ENCODE measurements at regions not wholly inside any gene's neighbourhood (a gene's known extent, or its start where the extent isn't known, plus 50 kb on each side); places are given as distances from the start of the nearest gene placed in this dataset.

DNA sequence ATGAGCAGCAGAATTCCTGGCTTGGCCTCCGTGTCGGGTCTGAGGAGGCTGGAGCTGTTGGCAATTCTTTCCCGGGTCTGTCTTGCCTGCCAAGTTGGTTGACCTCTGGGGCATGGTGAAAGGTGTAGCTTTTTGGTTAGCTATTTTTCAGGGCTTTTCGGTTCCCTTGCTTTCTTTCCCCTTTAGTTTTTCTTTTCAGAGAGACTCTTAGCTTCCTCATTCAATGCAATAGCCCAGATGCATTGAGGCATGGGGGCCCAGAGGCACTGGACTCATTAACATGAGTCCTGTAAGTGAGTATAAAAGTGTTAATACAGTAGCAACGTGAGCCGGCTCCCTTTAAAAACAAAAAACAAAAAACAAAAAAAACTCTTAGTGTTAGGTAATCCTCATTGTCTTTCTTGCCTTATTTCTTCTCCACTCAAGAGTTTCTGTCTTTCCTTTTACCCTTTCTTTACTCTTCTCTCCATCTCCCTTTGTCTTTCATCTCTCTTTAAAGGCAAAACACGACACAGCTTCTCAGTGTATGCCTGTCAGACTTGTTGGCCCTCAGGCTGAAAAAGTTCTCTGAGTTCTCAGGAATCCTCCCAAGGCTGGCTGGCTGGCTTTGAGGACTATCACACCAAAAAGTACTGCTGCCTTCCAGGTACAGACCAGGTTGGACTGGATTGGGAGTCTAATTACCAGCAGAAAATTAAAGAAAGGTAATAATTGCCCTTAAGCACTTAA, 289.9 kb upstream of the TUT7 start:
- Mint-ChIP-seq H3K4me3 (no peak overlapping the region), H3K27me3 (no peaks in the 10 kb centered on the region), H3K9me3 (ENCODE audit: low read depth) (no peaks in the 10 kb centered on the region), H3K36me3 (no peaks in the 10 kb centered on the region), H3K27ac (no peak overlapping the region), H3K4me1 (no peaks in the 10 kb centered on the region)
- CTCF ChIA-PET: no interaction called here
- no peak for ATAC-seq
- no peak for DNase-seq

DNA sequence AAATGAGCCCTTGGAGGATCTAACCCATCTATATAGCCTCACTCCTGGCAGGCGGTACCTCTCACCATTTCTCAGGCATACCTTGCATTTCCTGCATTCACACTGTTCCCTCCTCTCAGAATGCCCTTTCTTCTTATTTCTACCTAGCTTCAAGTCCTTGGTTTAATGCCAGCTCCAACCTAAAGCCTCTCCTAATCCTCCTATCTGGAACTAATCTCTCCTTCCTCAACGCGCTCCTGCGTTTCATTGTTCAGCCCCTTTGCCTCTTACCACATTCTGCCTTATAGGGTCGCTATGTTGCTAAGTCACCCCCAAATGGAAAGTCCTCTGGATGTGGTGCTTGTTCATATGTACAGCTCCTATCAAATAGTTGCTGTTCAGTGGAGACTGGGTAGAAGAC, 288.5 kb upstream of the TUT7 start:
- Mint-ChIP-seq H3K36me3 (no peaks in the 10 kb centered on the region), H3K9me3 (ENCODE audit: low read depth) (no peaks in the 10 kb centered on the region), H3K4me1 (no peaks in the 10 kb centered on the region), H3K4me3 (no peak overlapping the region), H3K27ac (no peak overlapping the region), H3K27me3 (peaks cover 2% of the 10 kb centered on the region)
- ATAC-seq: no peak
- no peak for DNase-seq
- CTCF ChIA-PET: no interaction called here

DNA sequence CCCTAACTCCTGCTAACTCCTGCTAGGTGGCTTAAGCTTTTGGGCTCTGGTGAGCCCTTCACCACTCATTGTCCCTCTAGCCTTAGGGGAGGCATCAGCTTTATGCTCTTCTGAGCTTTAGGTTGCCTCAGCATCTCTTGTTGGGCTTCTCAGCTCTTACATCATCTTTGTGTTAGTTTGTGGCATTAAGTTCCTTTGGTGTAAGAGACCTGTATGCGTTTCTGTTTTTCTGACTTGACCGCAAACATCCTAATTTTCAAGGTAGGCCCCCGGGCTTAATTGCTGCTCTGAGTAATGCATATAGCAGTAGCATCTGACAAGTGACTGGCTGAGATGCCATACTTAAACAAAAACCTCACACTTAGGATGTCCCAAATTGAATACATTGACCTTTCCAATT, 287.8 kb upstream of the TUT7 start:
- H3K4me1 Mint-ChIP-seq: no peaks in the 10 kb centered on the region
- H3K36me3 Mint-ChIP-seq: no peaks in the 10 kb centered on the region
- ATAC-seq: no peak
- no peak overlapping the region for H3K4me3 Mint-ChIP-seq
- no peak overlapping the region for H3K27ac Mint-ChIP-seq
- CTCF ChIA-PET: no interaction called here
- H3K27me3 Mint-ChIP-seq: peaks cover 2% of the 10 kb centered on the region
- H3K9me3 Mint-ChIP-seq (ENCODE audit: low read depth): no peaks in the 10 kb centered on the region
- no peak for DNase-seq

DNA sequence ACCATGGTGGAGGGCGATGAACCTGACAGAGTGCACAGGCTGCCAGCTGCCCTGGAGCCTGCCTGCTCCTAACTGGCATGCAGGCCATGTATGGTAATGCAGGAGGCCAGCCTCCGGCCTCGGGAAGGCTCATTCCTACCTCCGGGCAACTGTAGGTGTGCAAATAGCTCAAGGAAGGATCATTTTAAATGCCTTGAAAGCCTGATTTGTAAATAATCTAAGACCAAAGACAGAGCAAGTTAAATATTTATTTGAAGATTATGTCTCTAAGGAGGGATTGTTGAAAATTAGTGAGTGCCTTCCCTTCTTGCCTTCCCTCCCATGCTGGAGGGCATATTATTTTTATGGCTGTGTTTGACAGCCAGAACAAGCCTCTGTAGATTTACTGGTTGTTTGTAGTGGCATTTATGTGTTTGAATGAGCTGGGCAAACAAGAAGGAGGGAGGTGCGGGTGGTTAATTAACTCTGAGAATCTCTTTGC, 285.7 kb upstream of the TUT7 start:
- ATAC-seq (no peak), DNase-seq (no peak)
- no peak overlapping the region for H3K27ac Mint-ChIP-seq
- H3K36me3 Mint-ChIP-seq: no peaks in the 10 kb centered on the region
- peaks cover 8% of the 10 kb centered on the region for H3K27me3 Mint-ChIP-seq
- no peak overlapping the region for H3K4me3 Mint-ChIP-seq
- no peaks in the 10 kb centered on the region for H3K4me1 Mint-ChIP-seq
- no peaks in the 10 kb centered on the region for H3K9me3 Mint-ChIP-seq (ENCODE audit: low read depth)
- CTCF ChIA-PET: no interaction called here

- CTCF ChIA-PET: no interaction called here
- Mint-ChIP-seq H3K4me3 (no peak overlapping the region), H3K27ac (no peak overlapping the region), H3K27me3 (peaks cover 8% of the 10 kb centered on the region), H3K36me3 (no peaks in the 10 kb centered on the region), H3K9me3 (ENCODE audit: low read depth) (no peaks in the 10 kb centered on the region), H3K4me1 (no peaks in the 10 kb centered on the region)
- no peak for DNase-seq
- ATAC-seq: no peak
Measured at GRCh38 chr9:86639287-86639686, 285.1 kb upstream of the TUT7 start.

GRCh38 chr9:86638109-86638508, 283.9 kb upstream of the TUT7 start:
- no peak for ATAC-seq
- Mint-ChIP-seq H3K4me3 (no peak overlapping the region), H3K4me1 (no peaks in the 10 kb centered on the region), H3K9me3 (ENCODE audit: low read depth) (no peaks in the 10 kb centered on the region), H3K36me3 (no peaks in the 10 kb centered on the region), H3K27ac (no peak overlapping the region), H3K27me3 (peaks cover 8% of the 10 kb centered on the region)
- no peak for DNase-seq
- CTCF ChIA-PET: interaction anchor here (1.0 to 1.3 kb wide), 2 partner anchors 235 to 436 kb away, joined by 3 read pairs; no protein-coding TSS in a partner anchor

DNA sequence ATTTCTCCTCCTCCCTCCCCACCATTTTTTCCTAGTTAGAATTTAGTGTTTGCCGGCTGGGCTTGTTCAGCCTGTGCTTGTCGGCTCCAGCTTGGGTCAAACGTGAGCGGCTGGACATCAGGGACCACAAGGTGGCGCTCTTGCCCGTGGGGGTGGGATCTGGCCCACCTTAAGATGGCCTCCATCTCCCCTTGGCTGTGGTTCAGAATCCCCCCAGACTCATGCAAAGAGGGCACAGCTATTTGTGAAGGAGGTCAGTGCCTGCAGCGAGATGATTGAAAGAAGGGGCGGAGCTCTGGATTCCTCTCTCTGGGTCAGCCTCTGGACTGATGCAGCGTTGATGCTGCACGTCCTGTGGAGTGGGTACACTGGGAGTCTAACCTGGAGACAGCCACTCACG, 283.3 kb upstream of the TUT7 start:
- no peak overlapping the region for H3K27ac Mint-ChIP-seq
- DNase-seq (no peak), ATAC-seq (no peak)
- no peaks in the 10 kb centered on the region for H3K9me3 Mint-ChIP-seq (ENCODE audit: low read depth)
- no peak overlapping the region for H3K4me3 Mint-ChIP-seq
- CTCF ChIA-PET: interaction anchor here (1.0 to 1.3 kb wide), 3 partner anchors 11 to 435 kb away, joined by 3 read pairs; no protein-coding TSS in a partner anchor
- no peaks in the 10 kb centered on the region for H3K4me1 Mint-ChIP-seq
- H3K36me3 Mint-ChIP-seq: no peaks in the 10 kb centered on the region
- H3K27me3 Mint-ChIP-seq: peaks cover 8% of the 10 kb centered on the region

GRCh38 chr9:86636519-86636918, 282.3 kb upstream of the TUT7 start:
- ATAC-seq (no peak), DNase-seq (no peak)
- Mint-ChIP-seq H3K4me1 (no peaks in the 10 kb centered on the region), H3K36me3 (no peaks in the 10 kb centered on the region), H3K4me3 (no peak overlapping the region), H3K27me3 (peaks cover 11% of the 10 kb centered on the region), H3K9me3 (ENCODE audit: low read depth) (no peaks in the 10 kb centered on the region), H3K27ac (no peak overlapping the region)
- CTCF ChIA-PET: interaction anchor here (1.3 kb wide), 1 partner anchor 10 kb away, joined by 3 read pairs; no protein-coding TSS in a partner anchor

DNA sequence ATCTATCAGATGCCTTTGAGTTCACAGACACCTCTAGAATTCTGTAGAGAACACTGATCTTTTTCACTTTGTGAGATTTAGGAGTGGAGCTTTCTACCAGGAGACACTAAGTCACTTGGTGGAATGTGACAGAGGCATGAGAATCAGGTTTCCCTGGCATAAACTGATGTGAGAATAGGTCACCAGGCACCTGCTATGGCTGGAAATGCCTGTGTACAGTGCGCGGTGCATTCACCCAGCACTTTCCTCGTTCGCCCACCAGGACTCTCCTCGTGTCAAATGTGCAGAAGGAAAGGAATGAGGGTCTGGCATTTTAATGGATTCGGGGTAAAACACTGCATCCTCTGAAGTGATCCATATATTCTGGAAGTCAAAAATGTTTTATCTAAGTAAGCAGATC, 281.8 kb upstream of the TUT7 start:
- ATAC-seq: no peak
- CTCF ChIA-PET: interaction anchor here (1.1 kb wide), 1 partner anchor 12 kb away, joined by 3 read pairs; no protein-coding TSS in a partner anchor
- DNase-seq: no peak
- H3K4me1 Mint-ChIP-seq: no peaks in the 10 kb centered on the region
- no peak overlapping the region for H3K27ac Mint-ChIP-seq
- peaks cover 11% of the 10 kb centered on the region for H3K27me3 Mint-ChIP-seq
- H3K9me3 Mint-ChIP-seq (ENCODE audit: low read depth): no peaks in the 10 kb centered on the region
- H3K4me3 Mint-ChIP-seq: no peak overlapping the region
- H3K36me3 Mint-ChIP-seq: no peaks in the 10 kb centered on the region

GRCh38 chr9:86634501-86634900, 280.3 kb upstream of the TUT7 start:
- Mint-ChIP-seq H3K27ac (no peak overlapping the region), H3K27me3 (peaks cover 11% of the 10 kb centered on the region), H3K9me3 (ENCODE audit: low read depth) (no peaks in the 10 kb centered on the region), H3K4me3 (no peak overlapping the region), H3K36me3 (no peaks in the 10 kb centered on the region), H3K4me1 (no peaks in the 10 kb centered on the region)
- no peak for ATAC-seq
- CTCF ChIA-PET: no interaction called here
- DNase-seq: no peak

DNA sequence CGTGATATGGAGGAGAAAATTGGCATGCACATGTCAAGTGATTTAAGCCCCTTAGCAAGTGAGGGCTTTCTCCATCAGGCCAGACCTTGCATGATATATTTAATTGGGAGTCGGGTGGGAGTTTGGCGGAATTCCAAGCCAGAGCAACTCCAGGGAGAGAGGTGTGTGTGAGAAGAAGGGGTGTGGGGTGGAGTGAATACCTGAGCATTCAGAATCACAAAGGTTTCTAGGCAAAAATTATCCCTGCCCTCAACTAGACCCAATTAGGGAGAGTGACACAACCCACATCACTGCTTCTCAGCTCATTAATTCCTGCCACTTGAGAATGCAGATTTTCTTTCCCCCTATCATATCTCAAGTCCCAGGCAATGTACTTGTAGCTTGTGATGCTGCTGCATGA, 279.7 kb upstream of the TUT7 start:
- Mint-ChIP-seq H3K4me3 (no peak overlapping the region), H3K36me3 (no peaks in the 10 kb centered on the region), H3K27me3 (peaks cover 11% of the 10 kb centered on the region), H3K4me1 (no peaks in the 10 kb centered on the region), H3K9me3 (ENCODE audit: low read depth) (no peaks in the 10 kb centered on the region), H3K27ac (no peak overlapping the region)
- ATAC-seq (no peak), DNase-seq (no peak)
- CTCF ChIA-PET: no interaction called here

- Mint-ChIP-seq H3K9me3 (ENCODE audit: low read depth) (no peaks in the 10 kb centered on the region), H3K27ac (no peak overlapping the region), H3K4me3 (no peak overlapping the region), H3K27me3 (peaks cover 9% of the 10 kb centered on the region), H3K36me3 (no peaks in the 10 kb centered on the region), H3K4me1 (no peaks in the 10 kb centered on the region)
- ATAC-seq (no peak), DNase-seq (no peak)
- CTCF ChIA-PET: interaction anchor here (0.7 kb wide), 1 partner anchor 1040 kb away, joined by 3 read pairs; no protein-coding TSS in a partner anchor
Measured at GRCh38 chr9:86632537-86632936, 278.3 kb upstream of the TUT7 start.

- CTCF ChIA-PET: no interaction called here
- ATAC-seq (no peak), DNase-seq (no peak)
- Mint-ChIP-seq H3K27me3 (peaks cover 4% of the 10 kb centered on the region), H3K4me1 (no peaks in the 10 kb centered on the region), H3K36me3 (no peaks in the 10 kb centered on the region), H3K4me3 (no peak overlapping the region), H3K27ac (no peak overlapping the region), H3K9me3 (ENCODE audit: low read depth) (no peaks in the 10 kb centered on the region)
Measured at GRCh38 chr9:86629530-86629929, 275.3 kb upstream of the TUT7 start.

GRCh38 chr9:86626802-86627201, 272.6 kb upstream of the TUT7 start:
- Mint-ChIP-seq H3K27me3 (no peaks in the 10 kb centered on the region), H3K4me1 (no peaks in the 10 kb centered on the region), H3K27ac (no peak overlapping the region), H3K4me3 (no peak overlapping the region), H3K9me3 (ENCODE audit: low read depth) (no peaks in the 10 kb centered on the region), H3K36me3 (no peaks in the 10 kb centered on the region)
- ATAC-seq (no peak), DNase-seq (no peak)
- CTCF ChIA-PET: no interaction called here

Data from activated CD8-positive, alpha-beta memory T cell treated with anti-CD3 and anti-CD28 coated beads, Interleukin-2, amount 10 ng/mL, durations not matched to agents 7 days and 5 days (primary cell).